ENCODE measurements at regions not wholly inside any gene's neighbourhood (a gene's known extent, or its start where the extent isn't known, plus 50 kb on each side); places are given as distances from the start of the nearest gene placed in this dataset.
A peak's percentile ranks its signal among the peaks of the same experiment; 100 is the strongest.

DNA sequence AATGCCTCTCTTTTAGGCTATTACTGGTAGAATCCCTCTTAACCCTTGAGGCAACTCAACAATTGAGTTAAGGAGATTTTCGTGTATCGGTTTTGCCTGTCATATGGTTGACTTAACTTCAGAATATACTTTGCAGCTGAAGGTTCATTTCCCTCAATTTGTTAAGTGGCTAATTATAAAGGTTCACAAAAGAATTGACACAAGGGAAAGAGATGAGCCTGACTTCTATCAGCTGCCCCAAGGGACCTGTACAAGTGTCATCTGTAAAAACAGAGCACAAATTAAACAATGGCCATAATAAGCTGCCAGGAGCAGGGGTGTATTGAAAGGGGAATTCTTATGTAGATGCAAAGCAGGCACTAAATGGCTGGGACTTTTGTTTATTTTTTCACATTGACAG is 334.8 kb upstream of the OBI1 start:
- no peak for DNase-seq

- DNase-seq: no peak
Measured at GRCh38 chr13:78981913-78982312, 323.0 kb upstream of the OBI1 start.

DNA sequence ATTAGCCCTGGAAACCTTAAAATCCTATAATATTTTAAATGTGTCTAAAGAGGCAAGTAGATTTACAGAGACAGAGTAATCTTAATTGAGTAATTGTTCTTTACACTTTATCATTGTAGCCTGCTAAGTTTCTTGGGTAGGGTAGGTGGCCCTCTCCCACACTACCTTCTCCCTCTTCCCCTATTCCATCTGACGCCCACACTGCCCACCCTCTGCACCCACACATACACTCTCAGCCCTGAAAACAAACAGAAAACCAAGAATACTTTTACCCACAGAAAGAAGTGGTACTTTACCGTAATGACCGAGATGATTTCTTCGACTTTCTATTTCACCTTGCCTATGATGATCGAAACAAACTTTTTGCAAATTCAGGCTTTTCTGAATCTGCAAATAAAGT is 320.4 kb upstream of the OBI1 start:
- no peak for DNase-seq

DNA sequence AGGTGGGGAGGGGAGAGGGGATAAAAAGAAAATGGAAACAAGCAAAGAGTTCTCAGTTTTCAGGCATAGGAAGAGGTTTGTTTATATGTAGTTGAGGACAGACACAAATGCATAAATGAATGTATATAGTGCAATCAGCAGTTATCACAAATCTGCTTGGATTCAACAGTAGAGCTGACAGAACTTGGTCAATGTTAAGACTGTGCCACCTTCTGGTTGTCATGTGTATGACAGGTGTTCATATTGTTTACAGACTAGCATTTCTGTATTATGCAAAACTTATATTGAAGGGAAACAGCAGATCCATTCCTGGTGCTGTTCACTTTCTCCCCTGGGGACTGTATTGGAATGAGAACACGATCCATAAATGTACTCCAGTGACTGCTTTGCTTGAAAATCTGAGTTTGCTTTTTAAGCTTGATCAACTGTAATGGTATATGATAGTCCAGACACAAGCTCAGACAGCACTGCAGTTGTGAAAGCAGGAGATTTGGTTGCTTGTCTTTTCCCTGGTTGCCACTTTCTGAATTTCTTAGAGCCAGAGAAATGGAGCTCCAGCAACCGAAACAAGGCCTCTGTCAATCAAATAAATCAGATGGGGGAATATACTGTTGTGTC is 319.5 kb upstream of the OBI1 start:
- DNase-seq: peak in 17 of 56 donors; percentile 0 to 52 (median 4)

- no peak for DNase-seq
Measured at GRCh38 chr13:78977311-78977710, 318.4 kb upstream of the OBI1 start.

DNA sequence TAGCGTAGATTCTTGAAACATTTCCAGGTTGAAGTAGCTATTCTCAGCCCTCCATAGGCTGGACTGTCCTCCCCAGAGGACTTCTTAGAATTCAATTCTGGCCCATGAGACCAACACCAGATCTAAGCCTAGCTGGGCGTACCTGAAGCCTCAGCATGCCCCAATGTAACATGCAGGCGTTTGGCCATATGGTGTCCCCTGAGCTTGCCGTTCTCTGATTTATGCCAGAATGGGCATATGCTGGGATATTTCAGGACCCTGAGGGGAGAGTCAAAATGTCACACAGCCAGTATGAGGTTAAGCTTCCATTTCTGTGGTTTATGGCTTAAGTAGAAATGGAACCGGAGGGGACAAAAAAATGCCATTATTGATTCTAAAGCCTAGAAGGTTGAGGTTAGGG is 317.7 kb upstream of the OBI1 start:
- no peak for DNase-seq

GRCh38 chr13:78972561-78972960 is 313.6 kb upstream of the OBI1 start:
- no peak for DNase-seq

GRCh38 chr13:78971355-78972025 is 312.5 kb upstream of the OBI1 start:
- no peak for DNase-seq

- DNase-seq: no peak
Measured at GRCh38 chr13:78960881-78961280, 301.9 kb upstream of the OBI1 start.

DNA sequence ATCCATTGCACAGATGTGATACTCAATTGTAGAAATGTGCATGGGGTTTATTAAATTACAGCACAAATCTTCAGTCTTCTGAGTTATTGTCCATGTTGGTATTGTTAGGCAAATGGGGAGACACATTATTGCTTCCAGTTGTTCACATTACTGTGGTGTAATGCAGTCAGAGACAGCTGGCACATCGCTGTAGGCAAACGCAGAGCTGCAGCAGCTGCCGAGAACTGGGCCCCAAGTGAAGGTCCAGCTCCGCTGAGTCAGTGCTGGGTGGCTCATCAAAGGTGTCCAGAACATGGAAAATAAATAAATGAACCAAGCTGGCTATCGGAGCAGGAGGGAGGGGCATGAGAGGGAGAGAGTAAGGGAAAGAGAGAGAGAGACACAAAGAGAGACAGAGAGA is 299.1 kb upstream of the OBI1 start:
- no peak for DNase-seq

- DNase-seq: no peak
Measured at GRCh38 chr13:78940455-78941130, 281.6 kb upstream of the OBI1 start.

GRCh38 chr13:78934336-78934735 is 275.4 kb upstream of the OBI1 start:
- DNase-seq: no peak

DNA sequence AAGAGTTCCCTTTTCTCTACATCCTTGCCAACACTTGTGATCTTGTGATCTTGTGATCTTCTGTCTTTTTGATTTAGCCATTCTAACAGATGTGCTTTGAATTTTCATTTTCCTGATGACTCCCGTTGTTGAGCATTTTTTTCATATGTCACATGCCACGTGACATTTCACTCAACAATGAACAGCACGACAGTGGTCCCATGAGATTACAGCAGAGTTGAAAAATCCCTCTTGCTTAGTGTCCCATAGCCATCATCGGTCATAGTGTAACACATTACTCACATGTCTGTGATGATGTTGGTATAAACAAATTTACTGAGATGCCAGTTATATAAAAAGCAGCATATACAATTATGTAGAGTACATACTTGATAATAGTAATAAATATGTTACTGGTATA is 256.1 kb upstream of the OBI1 start:
- DNase-seq: no peak

DNA sequence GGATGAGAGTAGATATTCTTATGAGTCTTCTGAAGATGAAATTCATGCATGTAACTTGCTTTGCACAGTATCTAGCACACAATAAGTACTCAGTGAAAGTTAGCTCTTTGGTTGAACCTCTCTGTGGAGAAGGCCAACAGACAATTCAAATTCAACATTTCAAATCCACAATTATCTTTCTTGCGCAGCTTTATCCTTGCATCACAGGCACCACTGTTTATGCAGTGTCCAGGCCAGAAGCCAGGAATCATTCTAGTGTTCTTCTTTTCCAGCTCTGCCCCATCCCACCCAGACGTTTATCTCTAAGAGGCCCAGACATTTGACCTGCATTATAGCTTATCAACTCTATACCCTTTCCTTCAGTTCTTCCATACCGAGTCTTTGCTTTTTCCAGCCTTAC is 254.7 kb upstream of the OBI1 start:
- DNase-seq: no peak

DNA sequence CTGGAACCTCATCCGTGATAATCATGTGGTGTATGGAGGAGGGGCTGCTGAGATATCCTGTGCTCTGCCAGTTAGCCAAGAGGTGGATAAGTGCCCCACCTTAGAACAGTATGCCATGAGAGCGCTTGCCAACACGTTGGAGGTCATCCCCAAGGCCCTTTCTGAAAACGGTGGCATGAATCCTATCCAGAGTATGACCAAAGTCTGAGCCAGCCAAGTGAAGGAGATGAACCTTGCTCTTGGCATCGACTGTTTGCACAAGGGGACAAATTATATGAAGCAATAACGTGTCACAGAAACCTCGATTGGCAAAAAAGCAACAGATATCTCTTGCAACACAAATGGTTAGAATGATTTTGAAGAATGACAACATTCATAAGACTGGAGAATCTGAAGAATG is 251.2 kb upstream of the OBI1 start:
- no peak for DNase-seq

DNA sequence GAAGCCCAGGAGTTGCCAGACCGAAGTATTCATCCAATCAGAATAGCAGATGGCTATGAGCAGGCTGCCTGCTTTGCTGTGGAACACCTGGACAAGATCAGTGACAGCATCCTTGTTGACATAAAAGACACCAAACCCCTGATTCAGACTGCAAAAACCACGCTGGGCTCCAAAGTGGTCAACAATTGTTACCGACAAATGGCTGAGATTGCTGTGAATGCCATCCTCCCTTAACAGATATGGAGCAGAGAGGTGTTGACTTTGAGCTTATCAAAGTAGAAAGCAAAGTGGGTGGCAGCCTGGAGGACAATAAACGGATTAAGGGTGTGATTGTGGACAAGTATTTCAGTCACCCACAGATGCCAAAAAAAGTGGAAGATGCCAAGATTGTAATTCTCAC is 250.3 kb upstream of the OBI1 start:
- no peak for DNase-seq

DNA sequence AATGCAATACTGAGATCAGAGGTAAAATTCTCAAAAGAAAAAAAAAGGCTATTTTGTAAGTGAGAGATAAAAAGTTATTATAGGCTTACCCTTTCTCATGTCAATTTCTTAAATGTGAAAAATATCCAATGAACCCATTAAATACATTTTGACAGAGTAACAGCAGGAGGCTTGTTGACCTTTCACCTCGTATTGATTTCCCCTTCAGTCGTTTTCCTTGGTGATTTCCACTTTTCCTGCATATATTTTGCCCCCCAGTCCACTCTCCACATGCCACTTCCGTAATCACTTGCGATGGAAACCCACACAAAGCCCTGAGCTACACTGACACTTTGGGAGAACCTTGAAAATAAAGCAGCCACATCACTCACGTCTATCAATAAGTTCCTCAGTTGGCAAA is 248.1 kb upstream of the OBI1 start:
- no peak for DNase-seq

DNA sequence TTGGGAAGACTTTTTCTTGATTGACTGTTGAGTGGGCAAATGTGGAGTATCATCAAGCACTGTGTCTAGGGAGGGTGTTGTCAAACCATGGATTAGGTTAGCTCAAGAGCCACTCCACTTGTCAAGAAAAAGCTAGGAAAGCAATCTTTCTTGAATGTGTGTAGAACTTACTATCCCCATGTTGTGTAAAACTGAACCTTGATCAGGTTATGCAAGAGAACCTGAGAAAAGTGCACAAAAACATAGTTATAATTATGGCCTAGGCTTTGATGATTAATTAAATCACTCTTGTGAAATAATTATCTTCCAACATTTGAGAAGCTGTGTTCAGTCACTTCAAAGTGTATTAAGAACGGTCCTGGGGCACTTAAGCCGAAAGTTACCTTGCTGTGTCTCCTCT is 238.2 kb upstream of the OBI1 start:
- no peak for DNase-seq

GRCh38 chr13:78884571-78884970 is 225.6 kb upstream of the OBI1 start:
- DNase-seq: no peak

DNA sequence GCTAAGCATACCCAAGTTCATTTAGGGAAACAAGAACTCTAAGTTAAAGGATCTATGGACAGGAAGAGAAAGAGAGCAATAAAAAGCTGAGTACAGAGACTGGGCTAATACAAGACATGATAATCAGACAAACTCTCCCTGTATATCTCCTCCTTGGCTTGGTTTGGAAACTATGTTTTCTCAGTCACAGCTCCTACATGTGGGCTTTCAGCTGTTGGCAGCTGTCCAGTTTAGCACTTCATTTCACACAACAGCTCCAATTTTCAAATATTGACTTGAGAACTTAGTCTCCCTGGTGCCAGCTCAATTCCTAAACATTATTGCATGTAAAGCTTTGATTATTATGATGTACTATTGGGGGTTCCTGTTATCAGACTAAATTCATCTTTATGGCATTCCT is 222.8 kb upstream of the OBI1 start:
- no peak for DNase-seq

- no peak for DNase-seq
Measured at GRCh38 chr13:78881054-78881453, 222.1 kb upstream of the OBI1 start.

- no peak for DNase-seq
Measured at GRCh38 chr13:78876915-78877549, 218.1 kb upstream of the OBI1 start.

Data from nucleus accumbens (tissue), 56 donors.